T follicular helper cell (primary cell): ENCODE measurements at regions not wholly inside any gene's neighbourhood (a gene's known extent, or its start where the extent isn't known, plus 50 kb on each side); places are given as distances from the start of the nearest gene placed in this dataset.

Experiments
- DNase-seq: peaks from one replicate; pipeline ENCODE4 v3.0.0-alpha.2; 2020; ENCODE audit warnings: low read depth

DNA sequence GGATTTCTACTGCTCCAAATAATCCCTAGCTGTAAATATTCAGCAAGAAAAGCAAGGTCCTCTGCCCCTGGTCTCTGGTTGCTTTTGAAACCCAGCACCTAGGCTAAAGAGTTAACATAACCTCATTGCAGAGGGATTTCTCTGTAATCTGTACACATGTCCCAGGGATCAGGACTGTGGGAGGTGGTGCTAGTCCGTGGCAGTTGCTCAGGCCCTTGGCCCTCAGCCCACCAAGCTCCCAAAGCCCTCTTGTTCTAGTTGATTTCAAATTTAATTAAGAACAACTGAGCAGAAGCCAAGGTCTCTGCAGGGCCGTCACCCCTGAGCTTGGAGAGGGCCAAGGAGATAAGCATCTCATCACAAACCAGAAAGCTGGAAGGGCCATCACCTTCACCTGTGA is 181.1 kb downstream of the SOX9 start:
- no peak for DNase-seq

GRCh38 chr17:72302735-72303134 is 181.9 kb downstream of the SOX9 start:
- no peak for DNase-seq

GRCh38 chr17:72303787-72304733 is 183.2 kb downstream of the SOX9 start:
- DNase-seq: no peak

DNA sequence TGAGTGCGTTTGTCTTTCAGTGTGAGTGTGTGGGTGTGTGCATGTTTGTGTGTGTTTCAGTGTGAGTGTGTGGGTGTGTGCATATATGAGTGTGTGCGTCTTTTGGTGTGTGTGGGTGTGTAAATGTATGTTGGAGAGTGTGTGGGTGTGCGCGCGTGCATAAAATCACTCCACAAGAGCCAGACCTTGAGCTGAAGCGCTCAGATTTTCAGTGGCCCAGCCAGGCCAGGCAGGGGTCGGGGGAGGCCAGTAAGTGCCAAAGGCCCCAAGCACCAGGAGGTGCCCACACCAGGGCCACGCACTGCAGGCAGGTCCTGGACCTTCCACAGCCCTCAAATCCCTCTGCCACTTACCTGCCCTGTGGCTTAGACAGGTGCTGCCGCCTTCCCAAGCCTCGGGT is 184.0 kb downstream of the SOX9 start:
- DNase-seq: no peak

- DNase-seq: no peak
Measured at GRCh38 chr17:72305472-72305871, 184.7 kb downstream of the SOX9 start.

- no peak for DNase-seq
Measured at GRCh38 chr17:72306037-72306436, 185.2 kb downstream of the SOX9 start.

DNA sequence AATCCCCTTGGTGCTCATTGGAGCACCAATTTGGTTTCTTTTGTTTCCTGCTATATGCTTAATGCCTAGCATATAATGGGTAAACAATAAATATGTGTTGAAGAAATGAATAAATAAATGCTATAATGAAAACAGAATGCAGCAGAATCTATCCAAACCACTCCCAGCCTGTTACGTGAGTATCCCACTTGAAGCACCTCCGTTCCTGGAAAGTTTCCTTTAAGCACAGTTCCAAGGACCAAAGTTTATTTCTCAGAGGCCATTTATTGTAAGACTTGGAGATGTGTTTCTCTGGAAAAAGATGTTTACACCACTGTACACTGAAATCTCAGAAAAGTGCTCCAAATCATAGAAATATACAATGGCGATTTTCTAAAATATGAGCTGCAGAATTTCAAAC is 187.0 kb downstream of the SOX9 start:
- no peak for DNase-seq

DNA sequence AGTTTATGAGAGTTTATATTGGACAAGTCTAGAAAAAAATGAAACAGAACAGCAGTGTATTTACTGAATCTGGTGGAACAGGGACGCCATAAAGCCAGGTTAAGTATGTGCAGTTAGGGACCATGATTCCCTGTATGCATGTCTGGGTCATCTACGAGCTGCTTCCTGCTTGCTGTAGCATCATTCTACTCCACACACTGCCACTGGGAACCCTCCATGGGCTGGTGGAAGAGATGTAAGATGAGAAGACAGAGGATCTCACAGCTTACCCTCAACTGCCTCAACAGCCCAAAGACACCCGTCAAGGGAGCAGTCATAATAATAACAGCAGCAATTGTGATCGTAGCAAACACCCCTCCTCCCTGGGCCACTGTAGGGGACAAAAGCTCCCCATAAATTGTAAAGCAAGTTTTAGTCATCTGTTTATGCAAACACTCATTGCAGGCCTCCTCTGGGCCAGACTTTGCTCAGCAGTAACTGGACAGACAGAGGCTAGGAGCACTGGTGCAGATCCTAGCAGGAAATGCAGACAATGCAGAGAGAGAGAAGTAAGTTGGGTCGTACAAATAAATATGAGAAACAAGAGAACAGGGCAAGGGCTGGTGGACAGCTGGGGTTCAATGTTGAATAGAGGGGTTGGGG is 188.0 kb downstream of the SOX9 start:
- DNase-seq: no peak

DNA sequence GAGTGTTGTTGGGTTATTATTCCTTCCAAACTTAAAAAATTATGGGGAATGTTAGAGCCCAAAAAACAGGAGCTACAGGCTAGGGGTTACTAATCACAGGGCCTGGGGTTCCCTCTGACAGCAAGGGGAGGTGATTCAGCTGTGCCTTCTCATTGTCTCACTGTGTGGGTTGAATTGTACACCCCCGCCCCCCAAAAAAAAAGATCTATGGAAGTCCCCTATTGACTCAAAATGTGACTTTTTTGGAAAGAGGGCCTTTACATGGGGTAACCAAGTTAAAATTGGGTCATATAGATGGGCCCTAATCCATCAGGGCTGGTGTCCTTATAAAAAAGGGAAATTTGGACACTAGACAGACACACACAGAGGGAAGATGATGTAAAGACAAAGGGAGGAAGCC is 190.2 kb downstream of the SOX9 start:
- DNase-seq: no peak

- no peak for DNase-seq
Measured at GRCh38 chr17:72315122-72315913, 194.5 kb downstream of the SOX9 start.

DNA sequence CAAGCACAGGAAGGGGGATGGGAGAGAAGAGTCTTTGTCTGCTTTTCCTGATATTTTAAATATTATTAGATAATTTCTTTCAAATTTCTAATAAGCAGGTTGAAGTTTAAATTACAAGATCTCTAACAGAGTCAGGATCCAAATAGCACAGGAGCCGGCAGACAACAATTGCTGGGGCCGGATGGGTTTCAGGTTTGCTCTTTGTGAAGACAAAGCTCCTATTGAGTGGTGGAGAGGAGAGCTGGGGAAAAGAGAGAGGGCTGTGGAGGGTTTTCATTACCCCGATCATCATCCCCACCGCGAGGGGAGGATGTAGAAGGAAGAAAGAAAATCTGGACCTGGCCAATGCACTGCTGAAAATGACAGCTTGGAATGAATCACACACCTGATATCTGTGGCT is 197.3 kb downstream of the SOX9 start:
- DNase-seq: no peak

GRCh38 chr17:72321896-72322295 is 201.1 kb downstream of the SOX9 start:
- no peak for DNase-seq

- DNase-seq: no peak
Measured at GRCh38 chr17:72332367-72332766, 211.5 kb downstream of the SOX9 start.

- DNase-seq: no peak
Measured at GRCh38 chr17:72333570-72333969, 212.8 kb downstream of the SOX9 start.

DNA sequence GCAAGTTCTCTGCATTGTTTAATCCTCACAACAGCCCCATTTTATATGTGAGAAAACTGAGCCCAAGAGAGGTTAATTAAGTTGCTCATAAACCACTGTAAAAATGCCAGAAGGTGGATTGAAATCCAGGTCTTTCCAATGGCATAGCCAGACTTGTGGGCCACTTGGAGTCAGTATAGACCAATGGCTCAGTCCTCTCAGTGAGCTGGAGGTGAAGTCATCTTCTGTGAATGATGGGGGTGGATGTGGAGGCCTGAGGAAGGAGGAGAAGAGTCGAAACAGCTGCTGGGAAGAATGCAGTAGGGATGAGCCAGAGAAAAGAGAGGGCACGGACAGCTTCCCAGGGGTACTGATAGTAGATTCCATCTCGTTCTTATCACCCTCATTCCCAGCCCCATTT is 213.4 kb downstream of the SOX9 start:
- no peak for DNase-seq

GRCh38 chr17:72336026-72336803 is 215.4 kb downstream of the SOX9 start:
- DNase-seq: no peak

GRCh38 chr17:72336804-72337070 is 215.9 kb downstream of the SOX9 start:
- no peak for DNase-seq

- DNase-seq: no peak
Measured at GRCh38 chr17:72338304-72338703, 217.5 kb downstream of the SOX9 start.

DNA sequence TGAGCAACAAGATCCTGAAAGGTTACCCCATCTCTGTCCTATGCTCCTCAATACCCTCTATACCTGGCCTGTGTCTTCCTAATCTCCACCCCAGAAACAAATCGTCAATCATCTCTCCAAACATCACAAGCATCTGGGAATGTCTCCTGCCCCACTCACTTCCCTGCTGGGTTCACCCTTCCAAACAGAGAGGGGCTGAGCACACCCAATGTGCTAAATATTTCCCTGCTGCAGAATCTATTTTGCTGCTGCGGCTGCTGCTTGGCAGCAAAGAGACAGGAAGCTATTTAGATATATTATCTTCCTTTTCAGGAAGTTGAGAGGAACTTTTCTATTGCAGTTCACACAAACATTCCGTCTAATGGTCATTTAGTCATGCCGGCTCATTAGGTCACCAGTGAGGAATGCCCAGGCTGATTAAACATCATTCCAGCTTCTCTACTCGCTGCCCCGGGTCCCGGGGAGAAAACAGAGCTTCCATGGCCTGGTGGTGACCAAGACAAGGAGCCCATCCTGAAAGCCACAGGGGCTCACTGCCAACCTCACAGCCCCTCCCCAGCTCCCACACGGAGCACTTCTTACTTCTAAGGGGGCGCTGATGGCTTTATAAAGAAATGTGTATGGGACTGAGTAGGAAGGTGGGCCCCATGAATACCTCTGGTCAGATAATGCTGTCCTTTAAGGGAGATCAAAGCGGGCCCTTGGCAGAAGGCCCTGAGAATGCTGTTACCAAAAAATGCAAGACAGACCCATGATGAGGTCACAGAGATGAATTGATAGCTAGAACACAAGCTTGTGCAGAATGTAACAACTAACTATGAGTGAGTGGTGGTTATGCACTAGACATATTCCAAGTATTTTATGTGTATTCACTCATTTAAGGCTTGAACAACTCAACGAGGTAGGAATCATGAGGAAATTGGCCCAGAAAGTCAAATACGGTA is 218.3 kb downstream of the SOX9 start:
- no peak for DNase-seq

DNA sequence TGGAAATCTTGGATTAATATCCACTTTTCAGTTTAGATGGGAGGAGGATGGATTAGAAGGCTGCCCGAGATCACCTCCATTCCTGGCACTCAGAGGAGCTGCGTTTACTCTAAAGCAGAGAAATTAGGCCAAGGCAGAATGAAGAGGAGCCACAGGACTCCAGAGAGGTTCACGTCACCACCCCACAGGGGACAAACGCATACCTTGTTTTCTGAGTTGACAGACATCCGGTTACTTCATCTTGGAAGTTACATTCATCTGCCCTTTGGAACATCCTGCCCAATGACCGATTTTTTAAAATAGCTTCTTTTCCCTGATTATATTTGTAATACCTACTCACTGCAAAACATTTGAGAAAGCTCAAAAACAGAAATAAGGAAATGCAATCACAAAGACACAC is 220.0 kb downstream of the SOX9 start:
- no peak for DNase-seq

DNA sequence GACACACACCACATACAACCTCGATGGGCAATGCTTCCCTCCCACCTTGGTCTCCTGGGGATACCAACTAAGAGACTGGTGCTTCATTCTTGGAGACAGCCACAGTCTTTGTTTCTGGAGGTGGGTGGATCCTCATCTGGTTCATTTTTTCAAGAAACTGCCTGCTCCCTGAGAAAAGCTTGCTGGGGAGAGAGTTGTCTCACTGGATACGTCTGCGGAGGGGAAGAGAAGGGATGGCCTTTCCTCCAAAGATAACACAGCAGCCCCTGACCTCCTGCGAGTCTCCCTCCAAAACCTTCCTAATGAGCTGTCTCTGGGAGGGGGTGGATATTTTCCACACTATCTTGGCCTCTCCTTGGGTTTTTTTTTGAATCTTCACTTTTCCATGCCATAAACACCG is 221.2 kb downstream of the SOX9 start:
- no peak for DNase-seq
